WI38 (cell line): ENCODE measurements at regions not wholly inside any gene's neighbourhood (a gene's known extent, or its start where the extent isn't known, plus 50 kb on each side); places are given as distances from the start of the nearest gene placed in this dataset.

Experiments
- H3K4me3 ChIP-seq: 2 replicates; pipeline ENCODE4 v1.5.1; 2011; ENCODE audit warnings: low read depth, mild to moderate bottlenecking, control low read depth, low read length
- CTCF ChIP-seq: IDR thresholded peaks from 2 replicates; pipeline ENCODE4 v1.5.1; 2012; ENCODE audit warnings: low read depth, mild to moderate bottlenecking, control low read depth, low read length

GRCh38 chr11:43585877-43586608 is 94.5 kb upstream of the HSD17B12 start:
- no peak overlapping the region for H3K4me3 ChIP-seq
- no peak for TF ChIP-seq CTCF

DNA sequence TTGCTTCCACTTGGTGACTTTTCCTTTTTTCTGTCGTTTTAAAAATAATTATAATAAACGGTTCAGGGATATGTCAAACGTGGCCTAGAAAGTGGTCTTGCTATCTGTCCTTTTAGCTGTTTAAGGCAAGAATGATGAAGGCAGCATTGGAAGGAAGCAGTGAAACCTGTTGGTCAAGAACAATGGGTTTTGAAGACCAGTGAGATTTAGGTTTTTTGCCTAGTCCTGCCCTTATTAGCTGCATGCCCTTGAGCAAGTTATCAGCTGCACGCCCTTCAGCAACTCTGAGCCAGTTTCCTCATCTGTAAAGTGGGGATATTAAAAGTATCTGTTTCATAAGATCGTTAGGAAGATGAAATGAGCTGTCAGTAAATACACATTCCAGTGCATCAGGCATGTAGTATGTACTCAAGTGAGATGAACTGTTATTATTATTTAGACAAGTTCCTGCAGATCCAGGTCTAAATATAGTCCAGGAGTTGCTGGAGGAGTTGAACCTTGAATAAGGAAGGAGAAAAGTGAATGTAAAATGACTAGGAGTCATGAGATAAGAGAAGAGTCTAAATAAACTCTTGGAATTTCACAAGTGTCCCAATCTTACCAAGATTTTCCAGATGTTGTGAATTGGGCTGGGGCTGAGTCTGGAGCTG is 90.8 kb upstream of the HSD17B12 start:
- no peak for TF ChIP-seq CTCF

GRCh38 chr11:43601511-43601910 is 79.0 kb upstream of the HSD17B12 start:
- no peak overlapping the region for H3K4me3 ChIP-seq
- TF ChIP-seq CTCF, result no peak

More for the DNA sequence above, 90.8 kb upstream of the HSD17B12 start:
- no peak overlapping the region for H3K4me3 ChIP-seq

DNA sequence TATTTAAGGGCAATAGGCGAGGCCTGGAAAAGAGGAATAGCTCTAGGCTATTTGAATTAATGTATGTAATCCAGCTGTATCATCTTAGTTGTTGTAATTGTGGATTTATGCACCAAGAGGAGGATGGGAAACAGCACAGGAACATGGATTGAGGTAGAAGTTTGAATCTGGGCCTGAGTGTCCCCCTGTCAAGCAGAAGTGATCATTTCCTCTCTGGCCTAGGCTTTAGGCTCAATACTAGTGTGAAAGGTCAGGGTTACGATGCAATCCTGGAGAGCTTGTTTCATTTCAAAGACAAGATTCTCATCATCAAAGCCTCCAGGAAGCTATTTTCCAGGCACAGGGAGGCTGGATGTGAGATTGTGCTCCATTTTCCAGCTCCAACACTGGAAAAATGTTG is 77.9 kb upstream of the HSD17B12 start:
- no peak for TF ChIP-seq CTCF
- no peak overlapping the region for H3K4me3 ChIP-seq

GRCh38 chr11:43614214-43614613 is 66.3 kb upstream of the HSD17B12 start:
- H3K4me3 ChIP-seq, result no peak overlapping the region
- no peak for TF ChIP-seq CTCF

DNA sequence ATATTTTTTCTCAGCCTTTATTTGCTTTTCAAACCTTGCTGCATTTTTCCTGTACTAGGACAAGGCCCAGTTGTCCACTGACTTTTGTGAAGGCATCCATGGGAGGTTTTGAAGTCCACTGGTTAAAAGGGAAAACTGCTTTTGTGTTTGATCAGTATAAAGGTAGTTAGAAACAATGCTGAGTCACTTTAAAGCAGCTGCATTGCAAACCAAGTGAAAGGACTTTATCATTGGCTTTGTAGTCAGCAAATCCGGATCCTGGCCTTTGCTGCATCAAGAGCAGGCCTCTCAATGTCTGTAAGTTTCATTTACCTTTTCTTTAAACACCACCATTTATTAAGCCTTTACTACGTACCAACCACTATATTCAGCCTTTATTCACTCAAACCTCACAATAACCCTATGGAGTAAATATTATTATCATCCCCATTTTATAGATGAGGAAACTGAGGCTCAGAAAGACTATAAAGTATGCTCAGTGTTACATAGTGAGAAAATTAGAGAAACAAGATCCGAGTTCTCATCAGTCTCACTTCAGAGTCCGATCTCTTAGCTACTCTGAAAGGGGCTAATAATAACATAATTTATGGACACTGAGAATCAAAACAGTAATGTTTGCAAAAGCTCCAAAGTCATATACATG is 60.6 kb upstream of the HSD17B12 start:
- no peak overlapping the region for H3K4me3 ChIP-seq
- TF ChIP-seq CTCF, result no peak

GRCh38 chr11:43626798-43627197 is 53.7 kb upstream of the HSD17B12 start:
- no peak overlapping the region for H3K4me3 ChIP-seq
- no peak for TF ChIP-seq CTCF
